Glutamatergic neuron (in vitro differentiated cells): ENCODE measurements at regions not wholly inside any gene's neighbourhood (a gene's known extent, or its start where the extent isn't known, plus 50 kb on each side); places are given as distances from the start of the nearest gene placed in this dataset.

Source experiments
- DNase-seq: peaks from one replicate; pipeline ENCODE4 v3.0.0; 2022
- H3K27ac Mint-ChIP-seq: one replicate; pipeline ENCODE4 v1.8.0; 2020; ENCODE audit warnings: mild to moderate bottlenecking, mixed read lengths, inconsistent platforms; ENCODE audit not compliant: unreplicated experiment
- H3K27me3 Mint-ChIP-seq: one replicate; pipeline ENCODE4 v1.8.0; 2020; ENCODE audit warnings: mild to moderate bottlenecking, moderate library complexity, mixed read lengths, inconsistent platforms; ENCODE audit not compliant: unreplicated experiment
- H3K36me3 Mint-ChIP-seq: one replicate; pipeline ENCODE4 v1.8.0; 2020; ENCODE audit warnings: mild to moderate bottlenecking, mixed read lengths, inconsistent platforms; ENCODE audit not compliant: unreplicated experiment
- H3K4me1 Mint-ChIP-seq: one replicate; pipeline ENCODE4 v1.8.0; 2020; ENCODE audit warnings: mild to moderate bottlenecking, low read depth, mixed read lengths, inconsistent platforms; ENCODE audit not compliant: unreplicated experiment
- H3K4me3 Mint-ChIP-seq: one replicate; pipeline ENCODE4 v1.8.0; 2020; ENCODE audit warnings: mild to moderate bottlenecking, mixed read lengths, inconsistent platforms; ENCODE audit not compliant: unreplicated experiment
- H3K9me3 Mint-ChIP-seq: one replicate; pipeline ENCODE4 v1.8.0; 2020; ENCODE audit warnings: mild to moderate bottlenecking, moderate library complexity, mixed read lengths, inconsistent platforms; ENCODE audit not compliant: unreplicated experiment
- TF ChIP-seq, protein P1 (sequence below): fragments of 200-600 bp; sonication (generic); IDR thresholded peaks from one replicate; pipeline ENCODE4 v1.5.0; 2021; ENCODE audit not compliant: partially characterized antibody, unreplicated experiment

DNA sequence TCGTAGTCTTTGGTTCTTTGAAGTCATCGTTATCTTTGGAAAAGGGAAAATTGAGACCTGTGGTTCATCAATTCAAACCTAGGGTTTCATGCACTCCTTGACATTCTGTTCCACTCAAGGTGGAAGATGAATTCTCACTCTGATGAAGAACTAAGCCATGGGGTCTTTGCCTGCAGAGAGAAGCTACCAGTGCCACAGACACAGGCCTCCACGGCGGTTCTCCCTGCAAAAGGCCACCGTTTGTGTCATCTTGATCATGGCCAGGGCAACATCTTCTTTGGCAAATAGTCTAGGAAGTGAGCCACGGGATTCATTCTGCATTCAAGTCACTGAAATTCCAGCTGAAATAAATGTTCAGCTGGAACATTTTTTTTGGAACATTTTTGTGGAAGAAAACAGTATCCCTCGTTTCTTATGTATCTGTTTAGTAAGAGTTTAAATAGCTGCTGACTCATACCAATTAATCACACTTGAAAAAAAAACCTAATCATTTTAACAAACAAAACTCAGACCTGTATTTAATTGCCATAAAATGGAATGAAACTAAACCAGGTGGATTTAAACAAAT lies 206.0 kb upstream of the FOXQ1 start:
- peaks cover 4% of the 10 kb centered on the region for H3K27me3 Mint-ChIP-seq
- H3K9me3 Mint-ChIP-seq: peaks cover 4% of the 10 kb centered on the region
- H3K27ac Mint-ChIP-seq: no peak overlapping the region
- peaks cover 22% of the 10 kb centered on the region for H3K4me1 Mint-ChIP-seq
- H3K4me3 Mint-ChIP-seq: no peak overlapping the region
- peaks cover 22% of the 10 kb centered on the region for H3K36me3 Mint-ChIP-seq
- TF ChIP-seq, protein P1, sequence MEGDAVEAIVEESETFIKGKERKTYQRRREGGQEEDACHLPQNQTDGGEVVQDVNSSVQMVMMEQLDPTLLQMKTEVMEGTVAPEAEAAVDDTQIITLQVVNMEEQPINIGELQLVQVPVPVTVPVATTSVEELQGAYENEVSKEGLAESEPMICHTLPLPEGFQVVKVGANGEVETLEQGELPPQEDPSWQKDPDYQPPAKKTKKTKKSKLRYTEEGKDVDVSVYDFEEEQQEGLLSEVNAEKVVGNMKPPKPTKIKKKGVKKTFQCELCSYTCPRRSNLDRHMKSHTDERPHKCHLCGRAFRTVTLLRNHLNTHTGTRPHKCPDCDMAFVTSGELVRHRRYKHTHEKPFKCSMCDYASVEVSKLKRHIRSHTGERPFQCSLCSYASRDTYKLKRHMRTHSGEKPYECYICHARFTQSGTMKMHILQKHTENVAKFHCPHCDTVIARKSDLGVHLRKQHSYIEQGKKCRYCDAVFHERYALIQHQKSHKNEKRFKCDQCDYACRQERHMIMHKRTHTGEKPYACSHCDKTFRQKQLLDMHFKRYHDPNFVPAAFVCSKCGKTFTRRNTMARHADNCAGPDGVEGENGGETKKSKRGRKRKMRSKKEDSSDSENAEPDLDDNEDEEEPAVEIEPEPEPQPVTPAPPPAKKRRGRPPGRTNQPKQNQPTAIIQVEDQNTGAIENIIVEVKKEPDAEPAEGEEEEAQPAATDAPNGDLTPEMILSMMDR: no peak
- DNase-seq: no peak

DNA sequence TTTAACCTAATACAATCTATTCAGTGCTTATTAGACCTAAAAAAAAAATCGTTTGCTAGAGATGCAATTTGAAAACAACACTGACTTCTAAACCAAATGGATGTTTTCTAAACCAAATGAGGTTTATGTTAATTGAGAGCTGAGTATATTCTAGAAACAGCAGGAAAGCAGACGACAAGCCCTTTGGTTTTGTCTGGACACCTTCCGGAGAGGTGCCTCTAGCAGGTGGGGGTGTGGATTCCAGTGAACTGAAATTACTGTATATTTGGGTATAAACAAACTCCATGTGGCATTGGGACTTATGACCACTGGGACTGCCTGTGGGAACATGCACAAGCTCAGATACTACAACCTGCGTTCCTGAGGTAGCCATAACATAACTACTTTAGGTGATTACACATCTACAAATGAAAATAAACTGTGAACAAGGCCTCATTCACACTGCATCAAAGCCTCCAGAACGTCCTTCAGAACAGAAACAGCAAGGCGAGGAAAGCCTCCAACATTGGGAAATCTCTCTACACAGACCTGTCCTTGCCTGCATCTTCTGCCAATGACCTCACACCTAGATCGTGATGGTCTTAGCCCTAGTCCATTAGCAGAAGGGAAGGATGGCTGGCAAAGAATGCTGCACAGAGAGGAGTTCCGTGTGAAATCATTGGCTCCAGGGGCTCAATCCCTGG lies 206.8 kb upstream of the FOXQ1 start:
- no peak overlapping the region for H3K27ac Mint-ChIP-seq
- TF ChIP-seq, protein P1: no peak
- DNase-seq: no peak
- peaks cover 22% of the 10 kb centered on the region for H3K36me3 Mint-ChIP-seq
- H3K4me3 Mint-ChIP-seq: no peak overlapping the region
- H3K4me1 Mint-ChIP-seq: peaks cover 22% of the 10 kb centered on the region
- H3K9me3 Mint-ChIP-seq: peaks cover 4% of the 10 kb centered on the region
- H3K27me3 Mint-ChIP-seq: peaks cover 4% of the 10 kb centered on the region

DNA sequence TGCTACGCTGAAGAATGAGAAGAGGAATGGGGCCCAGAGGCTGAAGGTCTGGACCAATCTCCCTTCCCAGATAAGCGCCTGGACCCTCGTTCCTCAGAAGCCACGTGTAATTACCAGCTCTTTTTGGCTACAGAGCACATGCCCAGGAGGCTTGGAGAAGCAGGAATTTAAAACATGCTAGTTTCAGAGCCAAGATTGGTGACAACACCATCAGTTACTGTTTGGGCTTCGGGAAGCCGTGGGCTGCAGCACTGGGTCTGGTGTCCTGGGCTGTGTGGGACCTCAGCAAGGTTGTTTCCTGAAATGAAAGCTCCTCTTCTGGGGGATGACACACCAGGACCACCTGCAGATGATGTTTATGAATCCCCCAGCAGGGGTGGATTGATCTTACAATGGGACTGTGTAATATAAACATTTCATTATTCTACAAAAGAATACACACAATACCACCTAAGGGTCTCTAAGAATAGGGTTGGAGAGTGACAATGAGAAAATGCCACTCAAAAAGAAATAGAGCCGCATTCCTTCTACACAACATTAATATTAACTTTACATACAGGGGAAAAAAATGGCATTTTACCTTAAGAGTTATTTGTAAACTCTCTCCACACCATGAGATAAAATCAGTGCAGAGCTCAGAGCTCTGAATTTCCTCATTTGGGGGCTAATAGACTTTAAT lies 207.8 kb upstream of the FOXQ1 start:
- TF ChIP-seq, protein P1: no peak
- Mint-ChIP-seq H3K4me1 (peaks cover 22% of the 10 kb centered on the region), H3K27me3 (peaks cover 4% of the 10 kb centered on the region), H3K9me3 (peaks cover 4% of the 10 kb centered on the region), H3K36me3 (peaks cover 22% of the 10 kb centered on the region), H3K4me3 (no peak overlapping the region), H3K27ac (no peak overlapping the region)
- DNase-seq: no peak

DNA sequence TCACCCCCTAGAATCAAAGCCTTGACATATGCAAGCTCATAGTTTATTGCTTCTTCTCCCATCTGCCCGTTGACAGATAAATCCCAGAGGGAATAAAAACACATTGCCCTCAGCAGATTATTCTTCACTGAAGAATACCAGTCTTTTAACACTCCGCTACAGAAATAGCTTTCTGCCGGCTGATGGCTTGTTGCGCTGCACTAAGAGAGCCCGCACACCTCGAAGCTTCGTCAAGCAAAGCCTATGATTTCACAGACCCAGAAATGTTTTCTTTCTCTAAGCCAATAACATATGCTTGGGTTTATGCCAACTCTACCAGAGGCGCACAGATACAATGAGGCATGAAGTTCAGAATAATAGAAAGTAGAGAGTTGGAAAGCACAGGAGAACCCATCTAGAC lies 208.9 kb upstream of the FOXQ1 start:
- peak overlapping the region; percentile 53 for H3K4me3 Mint-ChIP-seq
- H3K9me3 Mint-ChIP-seq: peaks cover 4% of the 10 kb centered on the region
- DNase-seq: no peak
- peaks cover 18% of the 10 kb centered on the region for H3K36me3 Mint-ChIP-seq
- H3K27ac Mint-ChIP-seq: peak overlapping the region; percentile 63
- H3K4me1 Mint-ChIP-seq: peaks cover 22% of the 10 kb centered on the region
- H3K27me3 Mint-ChIP-seq: peaks cover 4% of the 10 kb centered on the region
- TF ChIP-seq, protein P1: no peak

DNA sequence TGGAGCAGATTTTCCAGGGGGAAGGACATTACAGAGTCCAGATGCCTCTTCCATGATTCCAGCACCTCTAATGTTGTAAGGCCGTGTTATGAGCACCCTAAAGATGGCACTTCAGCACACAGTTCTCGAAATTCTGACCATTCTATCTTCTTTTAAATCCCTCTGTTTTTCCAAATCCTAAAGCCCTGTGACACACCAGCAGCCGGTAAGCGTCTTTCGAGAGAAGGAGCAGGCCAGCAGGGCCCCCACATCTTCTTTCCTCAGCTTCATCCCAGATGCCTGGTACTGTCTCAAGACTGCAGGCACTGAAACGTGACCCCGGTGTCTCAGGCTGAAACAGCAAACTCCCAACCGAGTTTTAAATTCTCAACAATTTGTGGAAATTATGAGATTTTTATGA lies 211.6 kb upstream of the FOXQ1 start:
- H3K9me3 Mint-ChIP-seq: peaks cover 1% of the 10 kb centered on the region
- no peak for DNase-seq
- TF ChIP-seq, protein P1: no peak
- H3K27ac Mint-ChIP-seq: no peak overlapping the region
- no peak overlapping the region for H3K4me3 Mint-ChIP-seq
- H3K27me3 Mint-ChIP-seq: peaks cover 7% of the 10 kb centered on the region
- H3K4me1 Mint-ChIP-seq: peaks cover 22% of the 10 kb centered on the region
- H3K36me3 Mint-ChIP-seq: no peaks in the 10 kb centered on the region
